Thyroid gland (tissue), 4 donors: ENCODE measurements at regions not wholly inside any gene's neighbourhood (a gene's known extent, or its start where the extent isn't known, plus 50 kb on each side); places are given as distances from the start of the nearest gene placed in this dataset.

Experiments used
- POLR2A ChIP-seq, 2 donors: fragments of 450-650 bp; IDR thresholded peaks; one replicate each; pipeline ENCODE4 v1.6.1; 2017; ENCODE audit warnings: antibody characterized with exemption in 2 of 2, mild to moderate bottlenecking in 2 of 2, moderate library complexity in 1 of 2
- TF ChIP-seq, protein P1 (sequence below), 6 experiments: fragments of 200-600 bp in 3 of 6; fragments of 450-650 bp in 3 of 6; sonication (generic) in 3 of 6; IDR thresholded peaks; one replicate each; pipeline ENCODE4 v1.5.1; 2016 to 2019; ENCODE audit warnings: antibody characterized with exemption in 6 of 6, mild to moderate bottlenecking in 2 of 6, inconsistent platforms in 1 of 6, moderate library complexity in 1 of 6

DNA sequence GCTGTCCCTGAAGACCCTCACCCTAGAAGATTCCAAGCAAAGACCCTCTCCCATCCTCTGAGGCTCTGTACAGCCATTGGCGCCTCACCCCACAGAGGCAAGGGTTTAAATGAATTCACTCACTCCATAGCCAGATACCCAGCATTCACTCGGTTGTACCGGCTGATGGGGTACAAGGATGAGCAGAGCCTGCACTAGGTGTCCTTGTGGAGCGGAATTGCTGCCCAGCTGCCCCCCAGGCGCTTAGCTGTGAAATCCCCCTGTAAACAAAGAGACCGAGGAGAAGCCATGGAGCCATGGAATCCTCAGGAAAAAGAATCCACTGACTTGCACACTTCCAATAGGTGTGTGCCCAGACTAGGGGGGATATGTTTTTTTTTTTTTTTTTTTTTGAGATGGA lies 117.3 kb downstream of the SHANK2 start:
- no peak for TF ChIP-seq POLR2A (IDR thresholded peaks at IDR 0.05)
- TF ChIP-seq, protein P1, sequence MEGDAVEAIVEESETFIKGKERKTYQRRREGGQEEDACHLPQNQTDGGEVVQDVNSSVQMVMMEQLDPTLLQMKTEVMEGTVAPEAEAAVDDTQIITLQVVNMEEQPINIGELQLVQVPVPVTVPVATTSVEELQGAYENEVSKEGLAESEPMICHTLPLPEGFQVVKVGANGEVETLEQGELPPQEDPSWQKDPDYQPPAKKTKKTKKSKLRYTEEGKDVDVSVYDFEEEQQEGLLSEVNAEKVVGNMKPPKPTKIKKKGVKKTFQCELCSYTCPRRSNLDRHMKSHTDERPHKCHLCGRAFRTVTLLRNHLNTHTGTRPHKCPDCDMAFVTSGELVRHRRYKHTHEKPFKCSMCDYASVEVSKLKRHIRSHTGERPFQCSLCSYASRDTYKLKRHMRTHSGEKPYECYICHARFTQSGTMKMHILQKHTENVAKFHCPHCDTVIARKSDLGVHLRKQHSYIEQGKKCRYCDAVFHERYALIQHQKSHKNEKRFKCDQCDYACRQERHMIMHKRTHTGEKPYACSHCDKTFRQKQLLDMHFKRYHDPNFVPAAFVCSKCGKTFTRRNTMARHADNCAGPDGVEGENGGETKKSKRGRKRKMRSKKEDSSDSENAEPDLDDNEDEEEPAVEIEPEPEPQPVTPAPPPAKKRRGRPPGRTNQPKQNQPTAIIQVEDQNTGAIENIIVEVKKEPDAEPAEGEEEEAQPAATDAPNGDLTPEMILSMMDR (IDR thresholded peaks at IDR 0.05): no peak
